Uterus (tissue), 3 donors: ENCODE measurements at regions not wholly inside any gene's neighbourhood (a gene's known extent, or its start where the extent isn't known, plus 50 kb on each side); places are given as distances from the start of the nearest gene placed in this dataset.

Experiments
- DNase-seq, 2 donors: peaks; one replicate each; pipeline ENCODE4 v3.0.0-alpha.2; 2019 to 2020
- H3K27ac ChIP-seq, 2 donors: fragments of 200-600 bp; sonication (generic); 1 replicate in 1 of 2; 2 replicates in 1 of 2; pipeline ENCODE4 v1.5.1; 2016 to 2018
- H3K27me3 ChIP-seq, 2 donors: fragments of 200-600 bp; sonication (generic); one replicate each; pipeline ENCODE4 v1.5.1; 2018 to 2019; ENCODE audit warnings: control low read depth in 1 of 2
- H3K36me3 ChIP-seq, 2 donors: fragments of 200-600 bp; sonication (generic); one replicate each; pipeline ENCODE4 v1.5.1; 2019; ENCODE audit warnings: control low read depth in 1 of 2
- H3K4me1 ChIP-seq, 2 donors: fragments of 200-600 bp; sonication (generic); one replicate each; pipeline ENCODE4 v1.5.1; 2018 to 2019; ENCODE audit warnings: control low read depth in 1 of 2
- H3K4me3 ChIP-seq, 2 donors: fragments of 200-600 bp; sonication (generic); 1 replicate in 1 of 2; 2 replicates in 1 of 2; pipeline ENCODE4 v1.5.1; 2018 to 2019; ENCODE audit warnings: mild to moderate bottlenecking in 1 of 2
- H3K9me3 ChIP-seq, 2 donors: fragments of 200-600 bp; sonication (generic); one replicate each; pipeline ENCODE4 v1.5.1; 2019; ENCODE audit warnings: control low read depth in 1 of 2
- CTCF ChIP-seq, 4 experiments: fragments of 200-600 bp in 2 of 4; fragments of 450-650 bp in 2 of 4; sonication (generic) in 2 of 4; IDR thresholded peaks; one replicate each; pipeline ENCODE4 v1.5.1; 2016 to 2019; ENCODE audit warnings: antibody characterized with exemption in 4 of 4, mild to moderate bottlenecking in 2 of 4, moderate library complexity in 1 of 4
- POLR2A ChIP-seq, 2 donors: fragments of 450-650 bp; IDR thresholded peaks; one replicate each; pipeline ENCODE4 v1.6.1; 2016; ENCODE audit warnings: antibody characterized with exemption in 2 of 2, mild to moderate bottlenecking in 1 of 2, moderate library complexity in 1 of 2
- intact Hi-C: fragments of 100-400 bp; cut with DNase I; formaldehyde crosslinking; loops from one replicate; pipeline ENCODE4 v1.15.1; 2023; ENCODE audit warnings: low total_unique reads
- donor health status: DM: yes; HTN: yes; CAD: no.

- Histone ChIP-seq H3K27me3 (no peaks in the 10 kb centered on the region), H3K27ac (no peak overlapping the region), H3K4me3 (no peak overlapping the region), H3K9me3 (no peaks in the 10 kb centered on the region), H3K4me1 (no peaks in the 10 kb centered on the region), H3K36me3 (no peaks in the 10 kb centered on the region)
- no peak for DNase-seq
- intact Hi-C loops: no loop called here
- TF ChIP-seq CTCF (IDR thresholded peaks at IDR 0.05): no peak
Observed at GRCh38 chr13:75042807-75043206, 439.2 kb downstream of the TBC1D4 start.

- TF ChIP-seq CTCF (IDR thresholded peaks at IDR 0.05) (no peak), POLR2A (IDR thresholded peaks at IDR 0.05) (no peak)
- H3K4me3 ChIP-seq: no peak overlapping the region
- H3K4me1 ChIP-seq: no peaks in the 10 kb centered on the region
- H3K27me3 ChIP-seq: no peaks in the 10 kb centered on the region
- DNase-seq: no peak
- no peaks in the 10 kb centered on the region for H3K36me3 ChIP-seq
- intact Hi-C loops: no loop called here
- H3K27ac ChIP-seq: no peak overlapping the region
- H3K9me3 ChIP-seq: no peaks in the 10 kb centered on the region
Observed at GRCh38 chr13:75038393-75039113, 443.4 kb downstream of the TBC1D4 start.

- intact Hi-C loops: no loop called here
Observed at GRCh38 chr13:75025956-75026355, 456.0 kb downstream of the TBC1D4 start.

GRCh38 chr13:75024602-75025001 is 457.4 kb downstream of the TBC1D4 start:
- TF ChIP-seq CTCF (IDR thresholded peaks at IDR 0.05): no peak
- no peak for TF ChIP-seq POLR2A (IDR thresholded peaks at IDR 0.05)
- Histone ChIP-seq H3K4me1 (no peaks in the 10 kb centered on the region), H3K36me3 (no peaks in the 10 kb centered on the region), H3K27me3 (no peaks in the 10 kb centered on the region), H3K27ac (no peak overlapping the region), H3K4me3 (no peak overlapping the region), H3K9me3 (no peaks in the 10 kb centered on the region)
- no peak for DNase-seq
- intact Hi-C loops: no loop called here

More at GRCh38 chr13:75025956-75026355, 456.0 kb downstream of the TBC1D4 start:
- TF ChIP-seq POLR2A (IDR thresholded peaks at IDR 0.05): no peak
- TF ChIP-seq CTCF (IDR thresholded peaks at IDR 0.05): no peak
- no peak for DNase-seq
- Histone ChIP-seq H3K4me3 (no peak overlapping the region), H3K27me3 (no peaks in the 10 kb centered on the region), H3K9me3 (no peaks in the 10 kb centered on the region), H3K4me1 (no peaks in the 10 kb centered on the region), H3K36me3 (no peaks in the 10 kb centered on the region), H3K27ac (no peak overlapping the region)

- no peak overlapping the region for H3K27ac ChIP-seq
Observed at GRCh38 chr13:75023609-75024008, 458.4 kb downstream of the TBC1D4 start.

More at GRCh38 chr13:75023609-75024008, 458.4 kb downstream of the TBC1D4 start:
- no peak for DNase-seq
- Histone ChIP-seq H3K4me1 (no peaks in the 10 kb centered on the region), H3K36me3 (no peaks in the 10 kb centered on the region), H3K9me3 (no peaks in the 10 kb centered on the region), H3K27me3 (no peaks in the 10 kb centered on the region), H3K4me3 (no peak overlapping the region)
- intact Hi-C loops: no loop called here
- no peak for TF ChIP-seq POLR2A (IDR thresholded peaks at IDR 0.05)
- TF ChIP-seq CTCF (IDR thresholded peaks at IDR 0.05): no peak
